ENCODE measurements at regions not wholly inside any gene's neighbourhood (a gene's known extent, or its start where the extent isn't known, plus 50 kb on each side); places are given as distances from the start of the nearest gene placed in this dataset.

- TF ChIP-seq ELF4 (IDR thresholded peaks at IDR 0.05) (no peak), L3MBTL2 (conservative IDR thresholded peaks at IDR 0.05) (no peak), TARDBP (IDR thresholded peaks at IDR 0.05) (no peak), SUZ12 (IDR thresholded peaks at IDR 0.05) (no peak), FOXM1 (IDR thresholded peaks at IDR 0.05; ENCODE audit: borderline replicate concordance) (no peak), NFRKB (IDR thresholded peaks at IDR 0.05) (no peak), SP1 (IDR thresholded peaks at IDR 0.05) (no peak)
These were observed 130.0 kb downstream of the CYSLTR2 start for GRCh38 chr13:48783695-48784230.

Data from HEK293T (cell line).